Activated naive CD4-positive, alpha-beta T cell treated with anti-CD3 and anti-CD28 coated beads, Interleukin-2, amount 50 U/mL, for 24 hours (primary cell): ENCODE measurements at regions not wholly inside any gene's neighbourhood (a gene's known extent, or its start where the extent isn't known, plus 50 kb on each side); places are given as distances from the start of the nearest gene placed in this dataset.

Source experiments
- H3K27ac Mint-ChIP-seq: one replicate; pipeline ENCODE4 v1.8.0; 2021; ENCODE audit warnings: mild to moderate bottlenecking, mixed read lengths
- H3K27me3 Mint-ChIP-seq: one replicate; pipeline ENCODE4 v1.8.0; 2021; ENCODE audit warnings: mixed read lengths
- H3K36me3 Mint-ChIP-seq: one replicate; pipeline ENCODE4 v1.8.0; 2021; ENCODE audit warnings: mixed read lengths
- H3K4me1 Mint-ChIP-seq: one replicate; pipeline ENCODE4 v1.8.0; 2021; ENCODE audit warnings: mixed read lengths
- H3K4me3 Mint-ChIP-seq: one replicate; pipeline ENCODE4 v1.8.0; 2021; ENCODE audit warnings: mild to moderate bottlenecking, mixed read lengths
- H3K9me3 Mint-ChIP-seq: one replicate; pipeline ENCODE4 v1.8.0; 2021; ENCODE audit warnings: mixed read lengths

DNA sequence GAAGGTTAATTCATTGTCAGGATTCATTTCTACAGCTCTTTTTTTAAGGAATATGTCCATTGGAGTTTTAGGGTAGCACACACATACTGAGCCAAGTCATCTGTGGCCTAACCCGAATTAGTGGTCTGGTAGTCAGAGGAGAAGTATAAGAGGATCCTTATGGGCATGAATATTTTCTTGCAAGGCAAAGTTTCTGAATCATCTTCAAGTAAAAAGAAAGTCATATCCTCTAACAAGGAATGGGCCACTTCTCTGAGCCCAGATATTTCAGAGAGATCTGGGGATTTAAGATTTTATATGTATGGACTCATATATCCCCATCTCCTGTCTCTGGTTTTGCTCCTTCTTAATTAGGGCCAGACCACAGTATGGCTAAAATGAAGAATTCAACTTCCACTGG is 99.2 kb upstream of the CDH8 start:
- Mint-ChIP-seq H3K4me3 (no peak overlapping the region), H3K27ac (no peak overlapping the region), H3K4me1 (no peaks in the 10 kb centered on the region), H3K36me3 (no peaks in the 10 kb centered on the region), H3K27me3 (no peaks in the 10 kb centered on the region), H3K9me3 (peaks cover 15% of the 10 kb centered on the region)

DNA sequence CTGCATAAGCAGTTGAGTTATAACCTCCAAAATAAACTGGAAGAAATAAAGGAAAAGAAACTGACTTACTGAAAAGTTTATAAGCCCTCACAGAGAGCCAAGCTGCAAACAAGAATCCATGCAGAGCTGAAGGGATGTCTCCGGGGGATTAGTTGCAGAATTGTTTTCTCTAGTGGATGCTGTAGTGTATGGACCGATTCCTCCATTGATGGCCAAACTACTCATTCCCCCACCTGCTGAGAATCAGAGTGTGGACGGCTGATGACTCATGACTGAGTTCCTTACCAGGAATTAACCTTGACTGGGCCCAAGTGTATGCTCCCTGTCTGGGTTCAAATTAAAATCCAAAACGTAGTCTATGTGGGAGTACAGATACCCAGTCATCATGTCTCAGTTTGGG is 93.9 kb upstream of the CDH8 start:
- Mint-ChIP-seq H3K27me3 (no peaks in the 10 kb centered on the region), H3K36me3 (no peaks in the 10 kb centered on the region), H3K4me3 (no peak overlapping the region), H3K9me3 (peaks cover 10% of the 10 kb centered on the region), H3K4me1 (no peaks in the 10 kb centered on the region), H3K27ac (no peak overlapping the region)

DNA sequence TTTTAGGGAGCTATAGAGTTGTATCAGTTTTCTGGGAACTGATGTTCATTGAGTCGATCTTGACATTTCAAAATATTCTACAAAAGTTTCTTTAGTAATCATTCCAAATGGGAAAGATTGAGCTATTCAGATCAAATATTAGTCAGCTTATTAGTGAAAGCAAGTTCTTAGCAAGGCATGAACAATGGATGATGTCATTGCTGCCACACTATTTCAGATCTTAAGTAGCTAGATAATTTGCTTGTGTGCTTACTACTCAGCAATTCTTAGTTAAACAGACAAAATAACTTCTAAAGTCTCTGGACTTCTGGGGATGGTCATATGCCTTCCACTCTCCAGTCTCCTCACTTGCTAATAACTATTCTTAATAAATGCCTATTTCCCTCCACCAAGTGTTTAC is 69.0 kb upstream of the CDH8 start:
- H3K9me3 Mint-ChIP-seq, result peaks cover 4% of the 10 kb centered on the region
- no peak overlapping the region for H3K27ac Mint-ChIP-seq
- no peak overlapping the region for H3K4me3 Mint-ChIP-seq
- H3K4me1 Mint-ChIP-seq, result no peaks in the 10 kb centered on the region
- H3K27me3 Mint-ChIP-seq, result no peaks in the 10 kb centered on the region
- no peaks in the 10 kb centered on the region for H3K36me3 Mint-ChIP-seq

DNA sequence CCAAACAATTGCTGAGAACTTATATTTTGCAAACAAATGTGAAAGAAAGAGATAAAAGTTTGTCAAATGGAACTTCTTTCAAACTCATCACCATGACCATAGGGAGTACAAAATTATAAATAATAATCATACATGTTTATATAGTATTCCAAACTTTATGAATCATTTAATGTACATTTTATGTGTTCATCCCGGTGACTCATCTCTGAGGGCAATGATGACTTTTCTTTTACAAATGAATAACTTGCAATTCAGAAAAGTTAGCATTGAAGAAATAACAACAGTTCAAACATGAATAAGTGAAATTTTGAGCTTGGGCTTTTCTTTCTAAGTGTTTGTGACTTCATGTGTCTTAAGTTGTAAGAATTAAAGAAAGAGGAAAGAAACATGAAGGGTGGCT is 66.3 kb upstream of the CDH8 start:
- Mint-ChIP-seq H3K9me3 (no peaks in the 10 kb centered on the region), H3K4me3 (no peak overlapping the region), H3K36me3 (no peaks in the 10 kb centered on the region), H3K27ac (no peak overlapping the region), H3K27me3 (no peaks in the 10 kb centered on the region), H3K4me1 (no peaks in the 10 kb centered on the region)

DNA sequence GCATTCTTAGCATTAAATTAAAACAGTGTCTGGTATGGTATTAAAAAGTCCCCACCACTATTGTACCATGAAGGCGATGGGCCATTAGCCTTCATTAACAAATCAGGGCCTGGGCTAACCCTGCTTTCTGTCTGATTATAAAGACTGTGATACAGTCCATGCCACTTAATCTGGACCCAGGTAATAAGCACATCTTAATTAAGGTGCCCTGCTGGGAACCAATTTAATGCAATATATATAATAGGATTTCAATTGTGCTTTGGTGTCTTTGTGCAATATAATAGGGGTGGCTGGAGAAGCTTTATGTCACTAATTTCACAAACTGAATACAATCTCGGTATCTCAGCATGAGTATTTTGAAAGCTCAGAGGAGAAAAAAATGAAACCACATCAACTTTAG is 64.4 kb upstream of the CDH8 start:
- Mint-ChIP-seq H3K4me3 (no peak overlapping the region), H3K36me3 (no peaks in the 10 kb centered on the region), H3K9me3 (peaks cover 6% of the 10 kb centered on the region), H3K27me3 (no peaks in the 10 kb centered on the region), H3K4me1 (no peaks in the 10 kb centered on the region), H3K27ac (no peak overlapping the region)

DNA sequence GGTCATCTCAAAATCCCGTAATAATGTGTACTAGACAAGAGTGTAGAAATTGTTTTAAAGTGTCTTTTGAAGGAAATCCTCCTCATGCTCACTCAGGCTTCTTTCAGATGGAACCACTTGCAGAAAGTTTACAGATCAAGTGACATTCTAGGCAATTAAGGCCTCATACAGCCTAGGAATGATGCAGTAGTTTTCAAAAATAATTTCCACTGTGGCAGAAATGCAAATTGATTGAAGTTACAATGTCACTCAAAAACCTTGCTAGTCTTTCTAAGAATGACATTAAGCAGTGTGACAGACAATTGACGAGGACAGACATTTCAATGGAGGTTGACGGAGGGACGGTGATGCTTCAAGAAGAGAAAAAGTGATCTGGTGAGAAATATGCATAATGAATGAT is 53.5 kb upstream of the CDH8 start:
- H3K9me3 Mint-ChIP-seq, result peaks cover 9% of the 10 kb centered on the region
- H3K36me3 Mint-ChIP-seq, result no peaks in the 10 kb centered on the region
- no peaks in the 10 kb centered on the region for H3K4me1 Mint-ChIP-seq
- no peak overlapping the region for H3K4me3 Mint-ChIP-seq
- H3K27ac Mint-ChIP-seq, result no peak overlapping the region
- H3K27me3 Mint-ChIP-seq, result no peaks in the 10 kb centered on the region

DNA sequence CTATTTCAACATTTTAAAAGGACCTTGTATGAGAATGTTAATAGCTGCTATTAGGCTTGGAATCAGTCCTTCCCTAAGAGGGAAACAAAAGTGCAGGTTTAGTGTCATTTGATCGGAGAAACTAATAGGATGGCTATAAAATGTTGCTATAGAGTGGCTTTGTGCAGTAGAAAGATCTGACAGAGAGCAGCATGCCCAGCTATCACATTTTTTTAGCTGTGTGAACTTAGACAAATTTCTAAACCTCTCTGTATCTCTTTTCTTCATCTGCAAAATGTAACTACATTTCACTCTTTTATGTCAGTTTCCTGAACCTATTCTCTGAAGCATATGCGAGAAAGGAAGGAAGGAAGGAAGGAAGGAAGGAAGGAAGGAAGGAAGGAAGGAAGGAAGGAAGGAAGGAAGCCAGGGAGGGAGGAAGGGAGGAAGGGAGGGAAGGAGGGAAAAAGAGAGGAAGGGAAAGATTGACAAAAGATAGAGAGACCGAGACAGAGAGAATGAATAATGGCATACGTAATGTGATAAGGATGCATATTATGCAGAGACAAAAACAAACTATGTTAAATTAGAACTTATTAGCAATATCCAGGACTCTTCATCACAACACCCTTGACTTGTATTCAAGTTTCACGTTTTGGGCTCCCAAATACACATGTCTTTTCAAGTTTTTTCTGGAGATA is 52.6 kb upstream of the CDH8 start:
- H3K27ac Mint-ChIP-seq, result no peak overlapping the region
- H3K27me3 Mint-ChIP-seq, result no peaks in the 10 kb centered on the region
- peaks cover 12% of the 10 kb centered on the region for H3K9me3 Mint-ChIP-seq
- no peaks in the 10 kb centered on the region for H3K36me3 Mint-ChIP-seq
- H3K4me1 Mint-ChIP-seq, result no peaks in the 10 kb centered on the region
- no peak overlapping the region for H3K4me3 Mint-ChIP-seq
